OCI-LY3 (cell line): ENCODE measurements at regions not wholly inside any gene's neighbourhood (a gene's known extent, or its start where the extent isn't known, plus 50 kb on each side); places are given as distances from the start of the nearest gene placed in this dataset.
"Not testable (repeated sequence)": the region's sequence is repeated elsewhere in the genome, so short reads cannot be mapped to it uniquely, and the experiment has no call there.

Experiments used
- H2AFZ ChIP-seq: fragments of 200-600, 300-600 bp; shearing (Covaris generic); 2 replicates; pipeline ENCODE4 v1.6.0; 2014; ENCODE audit warnings: antibody characterized with exemption, low read depth, low read length
- H3K27ac ChIP-seq: fragments of 200-600, 300-600 bp; sonication (generic); 2 replicates; pipeline ENCODE4 v1.5.1; 2014; ENCODE audit warnings: mild to moderate bottlenecking, low read length, moderate library complexity, mixed read lengths
- H3K27me3 ChIP-seq: fragments of 200-600, 300-600 bp; sonication (generic); 2 replicates; pipeline ENCODE4 v1.6.1; 2014; ENCODE audit warnings: low read depth, low read length, mixed read lengths
- H3K36me3 ChIP-seq: fragments of 200-600, 300-600 bp; sonication (generic); replicated peaks from 2 replicates; pipeline ENCODE3; 2014; ENCODE audit warnings: low read depth, low read length, mixed read lengths
- H3K4me1 ChIP-seq: fragments of 300-600, 200-600 bp; sonication (generic); 2 replicates; pipeline ENCODE4 v1.6.1; 2014; ENCODE audit warnings: low read length, mixed read lengths
- H3K4me2 ChIP-seq: fragments of 200-600, 300-600 bp; sonication (generic); 2 replicates; pipeline ENCODE4 v1.6.1; 2014; ENCODE audit warnings: low read length, mixed read lengths
- H3K4me3 ChIP-seq: fragments of 300-600, 200-600 bp; sonication (generic); 2 replicates; pipeline ENCODE4 v1.5.1; 2014; ENCODE audit warnings: antibody characterized with exemption, mild to moderate bottlenecking, low read length, moderate library complexity
- H3K79me2 ChIP-seq: fragments of 300-600, 200-600 bp; shearing (Covaris generic); 2 replicates; pipeline ENCODE4 v1.6.1; 2014; ENCODE audit warnings: mild to moderate bottlenecking, low read length, mixed read lengths
- H3K9ac ChIP-seq: fragments of 300-600, 200-600 bp; shearing (Covaris generic); 2 replicates; pipeline ENCODE4 v1.6.0; 2014; ENCODE audit warnings: mild to moderate bottlenecking, low read length, moderate library complexity
- H3K9me3 ChIP-seq: fragments of 200-600, 300-600 bp; shearing (Covaris generic); 2 replicates; pipeline ENCODE4 v1.6.1; 2014; ENCODE audit warnings: low read length, mixed read lengths; ENCODE audit not compliant: insufficient read depth
- H4K20me1 ChIP-seq: fragments of 200-600, 300-600 bp; sonication (generic); 2 replicates; pipeline ENCODE4 v1.6.1; 2016; ENCODE audit warnings: low read length, mixed read lengths; ENCODE audit not compliant: insufficient read depth
- CTCF ChIP-seq: fragments of 200-600, 300-600 bp; sonication (generic); IDR thresholded peaks from 2 replicates; pipeline ENCODE4 v1.5.1; 2014; ENCODE audit warnings: antibody characterized with exemption, low read length, low read depth
- EZH2phosphoT487 ChIP-seq: fragments of 200-600 bp; shearing (Covaris generic); IDR thresholded peaks from 2 replicates; pipeline ENCODE4 v1.6.1; 2018; ENCODE audit warnings: antibody characterized with exemption, mixed run types, low read depth

- Histone ChIP-seq H3K27ac (no peak overlapping the region), H3K9me3 (no peaks in the 10 kb centered on the region), H3K4me3 (no peak overlapping the region), H2AFZ (no peak overlapping the region), H3K79me2 (no peaks in the 10 kb centered on the region), H3K27me3 (no peaks in the 10 kb centered on the region), H4K20me1 (no peaks in the 10 kb centered on the region), H3K9ac (no peak overlapping the region), H3K4me1 (peaks cover 11% of the 10 kb centered on the region), H3K36me3 (no peaks in the 10 kb centered on the region), H3K4me2 (no peak overlapping the region)
- TF ChIP-seq CTCF = no peak
- no peak for TF ChIP-seq EZH2phosphoT487
Measured at GRCh38 chr5:17370651-17371050, 127.4 kb upstream of the TAF11L2 start.

- no peak overlapping the region for H3K27ac ChIP-seq
- TF ChIP-seq CTCF = no peak
- TF ChIP-seq EZH2phosphoT487 = no peak
- no peaks in the 10 kb centered on the region for H3K79me2 ChIP-seq
- H2AFZ ChIP-seq = no peak overlapping the region
- no peaks in the 10 kb centered on the region for H3K36me3 ChIP-seq
- H3K9me3 ChIP-seq = no peaks in the 10 kb centered on the region
- no peaks in the 10 kb centered on the region for H4K20me1 ChIP-seq
- no peak overlapping the region for H3K4me3 ChIP-seq
- no peaks in the 10 kb centered on the region for H3K27me3 ChIP-seq
- H3K9ac ChIP-seq = no peak overlapping the region
- H3K4me1 ChIP-seq = peaks cover 11% of the 10 kb centered on the region
- H3K4me2 ChIP-seq = peak overlapping the region; percentile 47
Measured at GRCh38 chr5:17373406-17373805, 124.6 kb upstream of the TAF11L2 start.

GRCh38 chr5:17373814-17374556 lies 124.0 kb upstream of the TAF11L2 start:
- Histone ChIP-seq H3K27me3 (no peaks in the 10 kb centered on the region), H3K4me3 (no peak overlapping the region), H3K4me2 (peak overlapping the region; percentile 47), H3K9me3 (no peaks in the 10 kb centered on the region), H3K79me2 (no peaks in the 10 kb centered on the region), H4K20me1 (no peaks in the 10 kb centered on the region), H3K36me3 (no peaks in the 10 kb centered on the region), H3K27ac (no peak overlapping the region), H2AFZ (no peak overlapping the region), H3K4me1 (peaks cover 11% of the 10 kb centered on the region), H3K9ac (no peak overlapping the region)
- TF ChIP-seq CTCF = no peak
- no peak for TF ChIP-seq EZH2phosphoT487

DNA sequence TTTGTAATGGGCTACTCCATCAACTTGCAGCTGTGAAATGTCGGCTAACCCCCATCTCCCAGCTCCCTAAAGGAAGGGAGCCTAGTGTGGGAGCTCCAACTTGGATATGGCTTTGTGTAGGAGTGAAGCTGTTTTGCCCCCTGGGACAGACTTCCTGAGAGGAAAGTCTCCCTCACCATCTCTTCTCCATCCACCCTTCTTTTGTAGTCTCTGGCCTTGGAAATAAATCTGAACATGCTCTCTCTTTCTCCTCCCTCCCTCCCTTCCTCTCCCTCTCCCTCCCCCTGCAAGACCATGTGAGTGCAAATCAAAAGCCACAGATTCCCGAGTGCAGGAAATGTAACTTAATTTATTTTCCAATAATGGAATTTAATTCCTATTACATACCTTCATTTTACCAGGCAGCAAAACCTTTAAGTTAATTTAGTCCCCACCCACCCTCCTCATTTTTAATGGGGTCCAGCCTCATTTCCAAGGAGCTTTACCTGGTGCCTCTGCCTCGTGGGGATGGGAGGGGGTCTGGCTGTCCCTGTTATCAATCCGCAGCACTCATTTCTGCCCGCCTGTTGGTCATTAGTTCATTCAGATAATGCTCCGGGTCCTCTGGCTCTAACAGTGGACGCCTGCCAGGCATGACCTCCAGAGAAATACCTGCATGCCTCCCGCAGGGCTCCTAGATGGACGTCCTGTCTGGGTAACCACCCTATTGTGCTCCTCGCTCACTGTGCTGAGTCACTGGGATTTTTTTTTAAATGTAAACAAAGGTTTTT lies 122.9 kb upstream of the TAF11L2 start:
- Histone ChIP-seq H3K27ac (no peak overlapping the region), H3K9ac (no peak overlapping the region), H4K20me1 (no peaks in the 10 kb centered on the region), H3K79me2 (no peaks in the 10 kb centered on the region), H2AFZ (no peak overlapping the region), H3K4me1 (peaks cover 11% of the 10 kb centered on the region), H3K4me2 (no peak overlapping the region), H3K4me3 (no peak overlapping the region), H3K36me3 (no peaks in the 10 kb centered on the region), H3K9me3 (no peaks in the 10 kb centered on the region), H3K27me3 (no peaks in the 10 kb centered on the region)
- TF ChIP-seq CTCF (no peak), EZH2phosphoT487 (no peak)

DNA sequence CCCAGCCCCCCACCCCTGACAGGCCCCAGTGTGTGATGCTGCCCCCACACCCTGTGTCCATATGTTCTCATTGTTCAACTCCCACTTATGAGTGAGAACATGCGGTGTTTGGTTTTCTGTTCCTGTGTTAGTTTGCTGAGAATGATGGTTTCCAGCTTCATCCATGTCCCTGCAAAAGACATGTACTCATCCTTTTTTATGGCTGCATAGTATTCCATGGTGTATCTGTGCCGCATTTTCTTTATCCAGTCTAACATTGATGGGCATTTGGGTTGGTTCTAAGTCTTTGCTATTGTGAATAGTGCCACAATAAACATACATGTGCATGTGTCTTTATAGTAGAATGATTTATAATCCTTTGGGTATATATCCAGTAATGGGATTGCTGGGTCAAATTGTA lies 122.1 kb upstream of the TAF11L2 start:
- not testable (repeated sequence) for H3K4me3 ChIP-seq, H3K4me2 ChIP-seq, H3K9me3 ChIP-seq, H3K27me3 ChIP-seq, H3K27ac ChIP-seq, H2AFZ ChIP-seq, H4K20me1 ChIP-seq, H3K79me2 ChIP-seq, H3K9ac ChIP-seq, H3K36me3 ChIP-seq
- H3K4me1 ChIP-seq = peaks cover 11% of the 10 kb centered on the region
